ES-I3 (cell line): ENCODE measurements at regions not wholly inside any gene's neighbourhood (a gene's known extent, or its start where the extent isn't known, plus 50 kb on each side); places are given as distances from the start of the nearest gene placed in this dataset.

Experiments
- H3K36me3 ChIP-seq: 2 replicates; pipeline ENCODE4 v1.6.1; 2013; ENCODE audit warnings: mild to moderate bottlenecking, low read length, control low read depth, moderate library complexity; ENCODE audit not compliant: insufficient read depth
- H3K4me1 ChIP-seq: 2 replicates; pipeline ENCODE4 v1.6.1; 2013; ENCODE audit warnings: mild to moderate bottlenecking, control low read depth, low read length; ENCODE audit not compliant: insufficient read depth
- H3K9ac ChIP-seq: 2 replicates; pipeline ENCODE4 v1.6.1; 2013; ENCODE audit warnings: low read depth, mild to moderate bottlenecking, low read length, moderate library complexity
- H3K9me3 ChIP-seq: 2 replicates; pipeline ENCODE4 v1.6.1; 2013; ENCODE audit warnings: mild to moderate bottlenecking, low read length, moderate library complexity; ENCODE audit not compliant: control insufficient read depth, insufficient read depth

DNA sequence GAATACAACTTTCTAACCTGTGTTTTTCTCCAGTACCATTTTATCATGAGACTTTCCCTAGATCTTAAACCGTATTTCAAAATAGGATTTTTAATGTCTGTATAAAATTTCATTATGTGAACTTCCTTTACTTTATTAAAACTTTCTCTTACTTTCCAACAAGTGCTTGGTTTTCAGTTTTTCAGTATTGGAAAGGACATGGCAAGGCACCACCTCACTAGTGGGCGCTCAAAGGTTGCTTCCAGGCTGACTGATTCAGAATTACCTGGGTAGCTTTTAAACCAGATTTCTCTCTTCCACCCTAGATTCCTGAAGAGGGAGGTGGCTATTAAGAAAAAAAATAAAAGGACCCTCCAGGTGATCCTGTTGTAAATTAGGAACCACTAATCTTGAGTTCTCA is 236.6 kb downstream of the SOX2 start:
- no peak overlapping the region for H3K9ac ChIP-seq
- H3K4me1 ChIP-seq: peaks cover 7% of the 10 kb centered on the region
- no peaks in the 10 kb centered on the region for H3K9me3 ChIP-seq
- H3K36me3 ChIP-seq: no peaks in the 10 kb centered on the region

DNA sequence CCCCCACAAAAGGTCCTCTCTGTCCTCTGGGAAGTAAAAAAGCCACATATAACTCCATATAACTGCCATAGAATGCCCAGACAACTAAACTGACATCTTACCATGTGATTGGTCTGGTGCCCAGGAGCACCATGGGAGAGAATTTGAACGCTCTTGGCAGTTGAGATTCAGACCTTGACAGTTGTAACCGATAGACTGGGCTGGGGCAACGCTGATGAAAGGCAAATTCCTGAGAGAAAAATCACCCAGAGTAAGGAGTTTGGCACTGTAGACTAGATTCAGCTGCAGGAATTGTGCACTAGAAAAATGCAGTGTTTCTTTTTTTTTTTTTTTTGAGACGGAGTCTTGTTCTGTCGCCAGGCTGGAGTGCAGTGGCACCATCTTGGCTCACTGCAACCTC is 240.5 kb downstream of the SOX2 start:
- Histone ChIP-seq H3K4me1 (peaks cover 5% of the 10 kb centered on the region; the same call in 1 of the 2 replicates), H3K9me3 (no peaks in the 10 kb centered on the region), H3K36me3 (no peaks in the 10 kb centered on the region), H3K9ac (no peak overlapping the region)

DNA sequence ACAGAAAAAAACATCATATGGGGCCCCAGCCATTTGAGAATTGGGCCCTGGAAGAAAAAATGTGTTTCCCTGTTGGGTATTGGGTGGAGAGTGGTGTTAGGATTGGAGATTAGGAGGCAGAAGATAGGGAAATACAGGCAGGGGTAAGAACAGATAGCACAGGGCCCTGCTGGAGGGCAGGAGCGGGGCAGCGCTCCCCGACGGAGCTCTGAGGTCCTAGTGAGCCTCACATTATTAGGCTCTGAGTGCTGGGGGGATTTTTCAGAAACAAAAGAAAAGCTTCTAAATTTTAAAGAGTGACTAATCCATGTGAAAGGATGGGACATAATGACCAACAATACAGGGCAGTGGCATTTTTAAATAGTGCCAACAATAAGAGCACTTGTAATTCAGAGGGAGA is 241.2 kb downstream of the SOX2 start:
- Histone ChIP-seq H3K9ac (no peak overlapping the region), H3K36me3 (no peaks in the 10 kb centered on the region), H3K9me3 (no peaks in the 10 kb centered on the region), H3K4me1 (peaks cover 5% of the 10 kb centered on the region; the same call in 1 of the 2 replicates)

DNA sequence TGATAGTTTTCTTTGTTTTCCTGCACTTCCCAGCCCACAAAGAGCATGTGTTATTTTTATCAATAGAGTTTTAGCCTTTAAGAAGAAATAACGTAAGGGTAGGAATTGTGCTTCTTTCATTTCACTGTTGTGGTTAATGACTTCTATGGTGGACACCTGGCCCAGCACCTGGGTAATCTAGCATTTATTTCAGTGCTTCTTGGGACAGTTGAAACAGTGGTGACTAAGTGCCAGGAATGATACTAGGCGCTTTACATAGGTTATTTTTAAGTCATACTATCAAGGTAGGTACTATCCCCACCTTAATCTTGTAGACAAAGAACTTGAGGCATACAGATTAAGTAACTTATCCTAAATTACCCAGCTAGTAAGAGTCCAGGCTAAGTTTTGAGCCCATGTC is 243.8 kb downstream of the SOX2 start:
- H3K4me1 ChIP-seq: peaks cover 5% of the 10 kb centered on the region; the same call in 1 of the 2 replicates
- no peaks in the 10 kb centered on the region for H3K9me3 ChIP-seq
- no peak overlapping the region for H3K9ac ChIP-seq
- H3K36me3 ChIP-seq: no peaks in the 10 kb centered on the region

DNA sequence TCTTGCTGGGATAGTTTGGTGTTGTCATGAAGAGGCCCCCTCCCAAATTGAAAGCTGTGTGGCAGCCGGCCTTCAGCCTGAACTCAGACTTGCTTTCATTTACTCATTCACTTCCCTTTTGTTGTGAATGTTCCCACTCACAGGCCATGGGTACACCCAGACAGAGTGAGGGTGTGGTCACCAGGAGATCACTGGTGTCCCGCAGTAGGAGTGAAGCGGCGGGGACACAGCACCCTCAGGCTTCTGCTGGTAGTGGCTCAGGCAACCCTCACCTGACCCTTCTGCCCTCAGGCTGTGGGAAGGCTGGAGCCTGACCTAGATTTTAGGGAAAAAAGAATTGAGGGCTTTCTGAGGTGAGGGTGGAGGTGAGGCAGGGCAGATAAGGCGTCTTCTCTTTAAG is 244.4 kb downstream of the SOX2 start:
- no peaks in the 10 kb centered on the region for H3K9me3 ChIP-seq
- H3K4me1 ChIP-seq: peaks cover 5% of the 10 kb centered on the region; the same call in 1 of the 2 replicates
- no peaks in the 10 kb centered on the region for H3K36me3 ChIP-seq
- H3K9ac ChIP-seq: no peak overlapping the region

DNA sequence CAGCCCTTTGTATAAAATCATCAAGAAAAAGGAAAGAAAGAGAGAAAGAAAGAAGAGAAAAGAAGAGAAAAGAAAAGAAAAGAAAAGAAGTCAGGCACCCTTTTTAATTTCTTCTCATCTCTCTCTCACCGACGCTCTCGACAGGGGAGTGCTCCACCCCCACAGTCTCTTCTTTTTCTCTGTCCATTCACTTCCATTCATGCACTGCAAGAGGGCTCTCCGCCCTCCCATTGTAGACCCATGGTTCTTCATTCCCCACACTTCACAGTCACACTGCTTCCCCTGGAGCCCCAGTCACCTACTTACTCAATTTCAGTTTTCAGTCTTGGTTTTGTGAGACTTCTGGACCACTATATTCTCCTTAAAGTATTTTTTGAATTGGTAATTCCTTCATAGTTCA is 254.7 kb downstream of the SOX2 start:
- H3K36me3 ChIP-seq: no peaks in the 10 kb centered on the region
- no peaks in the 10 kb centered on the region for H3K9me3 ChIP-seq
- peaks cover 4% of the 10 kb centered on the region; the same call in 1 of the 2 replicates for H3K4me1 ChIP-seq
- H3K9ac ChIP-seq: no peak overlapping the region

DNA sequence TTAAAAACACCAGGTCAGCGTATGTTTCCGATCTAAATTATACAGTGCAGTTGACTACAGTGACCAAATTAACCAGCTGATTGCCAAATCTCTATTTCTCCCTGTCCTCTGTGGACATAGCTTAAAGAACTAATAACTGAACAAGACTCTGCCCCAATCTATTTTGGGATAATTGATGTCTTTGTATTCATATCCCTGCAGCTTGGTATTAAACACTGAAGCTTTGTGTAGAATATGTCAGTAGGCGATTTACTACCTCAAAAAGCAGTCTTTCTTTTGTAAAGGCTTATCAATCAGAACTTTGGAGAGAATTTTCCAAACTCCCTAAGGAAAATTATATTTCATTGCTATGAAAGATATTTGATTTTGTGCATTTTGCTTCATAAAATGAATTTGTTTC is 258.2 kb downstream of the SOX2 start:
- Histone ChIP-seq H3K9ac (no peak overlapping the region), H3K4me1 (peaks cover 4% of the 10 kb centered on the region; the same call in 1 of the 2 replicates), H3K9me3 (no peaks in the 10 kb centered on the region), H3K36me3 (no peaks in the 10 kb centered on the region)

DNA sequence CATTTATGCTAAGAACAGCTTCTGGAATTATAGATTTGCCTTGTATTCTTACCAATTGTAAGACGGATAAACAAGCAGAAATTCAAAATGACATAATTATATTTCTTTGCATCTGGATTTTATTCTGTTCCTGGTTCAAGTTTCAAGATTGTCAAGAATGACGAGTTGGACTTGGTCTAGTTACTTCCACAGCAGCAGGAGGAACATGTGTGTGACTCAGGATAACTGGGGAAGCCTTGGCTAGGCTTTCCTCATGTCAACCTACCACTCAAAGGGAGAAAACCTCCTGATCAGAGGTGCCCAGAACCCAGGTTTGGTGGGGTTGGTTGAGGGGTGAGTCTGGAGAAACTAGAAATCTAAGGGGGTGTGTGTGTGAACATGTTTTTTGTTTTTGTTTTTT is 259.7 kb downstream of the SOX2 start:
- H3K36me3 ChIP-seq: no peaks in the 10 kb centered on the region
- no peak overlapping the region for H3K9ac ChIP-seq
- no peaks in the 10 kb centered on the region for H3K9me3 ChIP-seq
- H3K4me1 ChIP-seq: no peaks in the 10 kb centered on the region

DNA sequence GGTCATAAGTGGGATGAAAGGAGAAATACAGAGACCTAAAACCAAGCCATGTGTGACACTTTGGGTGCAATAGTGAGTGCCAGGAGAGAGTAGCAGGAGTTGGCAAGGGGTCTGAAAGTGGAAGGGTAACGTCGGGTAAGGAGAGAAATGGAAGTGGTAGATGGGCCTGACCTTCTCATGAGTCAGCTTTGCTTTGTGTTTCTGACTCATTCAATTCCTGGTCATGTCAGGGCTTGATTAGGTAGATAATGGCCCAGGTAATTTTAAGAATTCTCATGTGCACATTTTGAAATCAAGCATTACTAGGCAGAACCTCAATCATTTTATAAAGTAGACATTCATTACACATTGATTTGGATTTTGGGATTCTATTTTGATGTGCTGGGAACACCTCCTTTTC is 262.5 kb downstream of the SOX2 start:
- Histone ChIP-seq H3K4me1 (no peaks in the 10 kb centered on the region), H3K9ac (no peak overlapping the region), H3K36me3 (peaks cover 3% of the 10 kb centered on the region; the same call in 1 of the 2 replicates), H3K9me3 (no peaks in the 10 kb centered on the region)

DNA sequence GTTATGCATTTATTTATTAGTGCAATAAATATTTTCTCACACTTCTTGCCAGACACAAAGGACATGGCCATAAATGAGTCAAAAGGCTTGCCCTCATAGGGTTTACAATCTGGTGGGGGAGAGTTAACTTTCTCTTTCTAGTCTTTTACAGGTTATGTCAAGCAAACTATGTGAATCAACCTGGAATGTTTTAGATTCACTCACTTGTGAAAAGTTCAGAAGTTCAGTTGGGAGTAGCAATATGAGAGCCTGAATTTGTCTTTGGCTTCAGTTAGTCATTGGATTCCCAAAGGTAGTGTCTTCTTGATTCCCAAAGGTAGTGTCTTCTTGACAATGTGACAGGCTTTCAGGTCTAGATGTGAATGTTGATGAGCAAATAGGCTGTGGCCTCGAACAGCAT is 264.8 kb downstream of the SOX2 start:
- H3K4me1 ChIP-seq: no peaks in the 10 kb centered on the region

DNA sequence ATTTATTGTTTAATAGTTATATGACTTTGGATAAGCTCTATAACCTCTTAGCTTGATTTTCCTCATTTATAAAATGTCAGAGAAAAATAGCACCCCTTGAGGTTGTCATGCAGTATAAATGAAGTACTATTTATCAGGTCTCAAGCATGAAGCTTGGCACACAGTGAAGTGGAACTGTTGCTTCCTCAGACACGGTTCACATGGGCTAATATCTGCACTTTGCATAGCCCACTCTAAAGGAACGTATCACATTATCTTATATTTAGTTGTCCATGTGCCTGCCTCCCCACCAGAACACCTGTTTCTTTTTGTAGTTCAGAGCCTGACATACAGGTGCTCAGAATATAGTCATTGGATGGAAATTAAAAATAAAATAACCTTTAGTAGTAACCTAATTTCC is 273.7 kb downstream of the SOX2 start:
- Histone ChIP-seq H3K36me3 (no peaks in the 10 kb centered on the region), H3K9me3 (no peaks in the 10 kb centered on the region; the same call in 1 of the 2 replicates), H3K9ac (no peak overlapping the region), H3K4me1 (no peaks in the 10 kb centered on the region; the same call in 1 of the 2 replicates)

More for the DNA sequence above, 264.8 kb downstream of the SOX2 start:
- peaks cover 3% of the 10 kb centered on the region; the same call in 1 of the 2 replicates for H3K36me3 ChIP-seq
- no peaks in the 10 kb centered on the region for H3K9me3 ChIP-seq
- H3K9ac ChIP-seq: no peak overlapping the region

DNA sequence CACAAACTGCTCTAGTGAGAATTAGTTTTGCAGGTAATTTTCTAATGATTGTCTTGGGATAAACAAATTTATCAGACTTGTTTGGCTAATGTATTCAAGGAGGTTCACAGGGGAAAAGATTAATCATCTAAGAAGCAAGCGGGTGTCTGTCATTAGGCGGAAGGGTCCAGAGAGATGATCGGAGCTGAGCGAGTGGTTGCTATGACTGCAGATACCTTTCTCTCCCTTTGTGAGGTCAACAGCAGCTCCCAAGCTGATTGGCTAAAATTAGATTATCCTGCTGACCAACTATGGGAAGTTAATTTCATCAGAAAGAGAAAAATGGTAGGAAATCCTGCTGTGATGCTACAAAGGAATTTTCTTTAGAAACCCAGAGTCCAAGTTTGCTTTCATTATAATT is 276.0 kb downstream of the SOX2 start:
- Histone ChIP-seq H3K9me3 (no peaks in the 10 kb centered on the region; the same call in 1 of the 2 replicates), H3K4me1 (no peaks in the 10 kb centered on the region; the same call in 1 of the 2 replicates), H3K9ac (no peak overlapping the region), H3K36me3 (no peaks in the 10 kb centered on the region)

DNA sequence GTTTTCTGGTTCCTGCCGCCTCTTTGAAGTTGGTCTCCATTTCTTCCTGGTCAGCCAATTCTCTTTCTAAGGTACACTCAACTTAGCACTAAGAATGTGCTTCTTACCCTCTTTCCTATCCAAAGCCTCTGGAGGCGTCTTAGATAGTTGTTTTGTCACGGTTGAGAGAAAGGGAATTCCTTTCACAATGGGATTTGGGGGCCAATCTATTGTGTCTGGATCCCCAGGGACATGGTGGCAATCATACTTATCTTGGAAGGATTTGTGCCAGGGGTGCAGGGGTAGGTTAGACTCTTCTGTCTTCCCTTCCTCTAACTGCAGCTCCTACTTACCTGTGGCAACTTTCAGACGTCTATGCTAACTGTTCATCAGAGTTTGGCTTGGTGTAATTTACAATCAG is 287.1 kb downstream of the SOX2 start:
- Histone ChIP-seq H3K36me3 (no peaks in the 10 kb centered on the region), H3K9ac (no peak overlapping the region), H3K9me3 (no peaks in the 10 kb centered on the region), H3K4me1 (0 out of 2 replicates have a peak, but pooled peaks cover 3% of the 10 kb centered on the region)

DNA sequence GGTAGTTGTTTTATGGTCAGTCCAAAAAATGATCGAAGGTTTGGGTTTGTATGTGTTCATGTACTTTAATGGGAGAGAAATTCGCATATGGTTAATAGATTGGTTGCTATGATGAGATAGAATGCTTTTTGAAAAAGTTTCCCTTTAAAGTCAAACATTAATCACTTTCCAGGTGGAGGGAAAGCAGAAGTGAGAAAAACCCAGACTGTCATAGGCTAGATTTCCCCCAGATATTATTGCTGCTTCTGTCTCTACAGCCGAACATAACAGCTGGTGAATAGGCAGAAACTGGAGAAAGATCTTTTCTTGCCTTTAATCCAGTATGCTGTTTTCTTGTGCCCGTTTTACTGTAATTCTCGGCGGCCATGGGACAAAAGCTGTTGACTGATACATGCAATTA is 287.6 kb downstream of the SOX2 start:
- Histone ChIP-seq H3K4me1 (0 out of 2 replicates have a peak, but pooled peaks cover 3% of the 10 kb centered on the region), H3K9me3 (no peaks in the 10 kb centered on the region), H3K36me3 (no peaks in the 10 kb centered on the region), H3K9ac (no peak overlapping the region)

DNA sequence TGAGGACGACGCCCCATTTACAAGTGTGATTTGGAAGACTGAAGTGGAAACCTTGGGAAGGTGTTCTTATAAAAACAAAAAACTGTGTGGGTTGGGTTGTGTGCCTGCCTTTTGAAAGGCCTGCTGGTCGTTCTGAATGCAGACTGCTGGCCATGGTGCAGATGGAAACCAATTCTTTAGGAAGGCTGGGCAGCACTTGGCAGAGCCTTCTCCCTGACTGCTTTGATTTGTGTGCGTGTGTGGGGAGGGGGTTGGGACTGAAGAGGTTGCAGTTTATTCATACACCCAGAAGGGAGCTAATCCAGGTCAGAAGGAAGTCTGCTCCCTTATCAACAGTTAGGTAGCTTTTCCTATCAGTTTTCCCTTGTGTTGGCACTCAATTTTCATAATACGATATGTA is 288.7 kb downstream of the SOX2 start:
- no peak overlapping the region for H3K9ac ChIP-seq
- H3K9me3 ChIP-seq: no peaks in the 10 kb centered on the region
- H3K36me3 ChIP-seq: no peaks in the 10 kb centered on the region
- 0 out of 2 replicates have a peak, but pooled peaks cover 3% of the 10 kb centered on the region for H3K4me1 ChIP-seq

DNA sequence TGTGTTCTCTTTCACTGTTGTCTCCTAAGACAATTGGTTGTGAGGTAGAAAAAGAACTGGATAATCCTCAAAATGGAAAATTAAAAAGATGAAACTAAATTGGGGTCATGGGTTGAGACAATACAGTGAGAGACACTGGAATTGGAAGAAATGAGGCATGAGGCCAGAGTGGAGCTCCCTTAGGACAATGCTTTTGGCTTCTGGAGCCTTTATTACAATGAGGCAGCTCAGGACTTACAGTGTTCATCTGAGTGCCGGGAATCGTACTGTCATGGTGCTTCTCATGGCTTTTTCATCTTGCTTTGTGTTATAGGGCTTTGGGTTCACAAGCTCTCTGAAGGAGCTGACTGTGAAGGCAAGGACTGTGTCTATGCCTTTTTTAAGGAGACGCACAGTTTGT is 293.5 kb downstream of the SOX2 start:
- H3K4me1 ChIP-seq: peaks cover 12% of the 10 kb centered on the region; the same call in 1 of the 2 replicates
- no peaks in the 10 kb centered on the region for H3K36me3 ChIP-seq
- no peaks in the 10 kb centered on the region for H3K9me3 ChIP-seq
- no peak overlapping the region for H3K9ac ChIP-seq
